ENCODE measurements at regions not wholly inside any gene's neighbourhood (a gene's known extent, or its start where the extent isn't known, plus 50 kb on each side); places are given as distances from the start of the nearest gene placed in this dataset.
A peak's percentile ranks its signal among the peaks of the same experiment; 100 is the strongest.
"Not testable (repeated sequence)": the region's sequence is repeated elsewhere in the genome, so short reads cannot be mapped to it uniquely, and the experiment has no call there.

DNA sequence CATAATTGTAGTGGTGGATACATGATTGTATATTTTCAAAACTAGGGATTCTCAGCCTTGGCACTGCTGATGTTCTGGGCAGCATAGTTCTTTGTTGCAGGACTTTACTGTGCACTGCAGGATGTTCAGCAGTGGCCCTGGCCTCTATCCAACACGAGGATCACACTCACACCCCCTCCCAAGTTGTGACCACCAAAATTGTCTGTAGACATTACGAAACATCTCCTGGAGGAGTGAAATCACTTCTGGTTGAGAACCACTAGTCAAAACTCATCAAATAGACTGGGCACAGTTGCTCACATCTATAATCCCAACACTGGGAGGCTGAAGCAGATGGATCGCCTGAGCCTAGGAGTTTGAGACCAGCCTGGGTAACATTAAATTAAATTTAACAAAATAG is 123.1 kb upstream of the CDYL start:
- DNase-seq = no peak

DNA sequence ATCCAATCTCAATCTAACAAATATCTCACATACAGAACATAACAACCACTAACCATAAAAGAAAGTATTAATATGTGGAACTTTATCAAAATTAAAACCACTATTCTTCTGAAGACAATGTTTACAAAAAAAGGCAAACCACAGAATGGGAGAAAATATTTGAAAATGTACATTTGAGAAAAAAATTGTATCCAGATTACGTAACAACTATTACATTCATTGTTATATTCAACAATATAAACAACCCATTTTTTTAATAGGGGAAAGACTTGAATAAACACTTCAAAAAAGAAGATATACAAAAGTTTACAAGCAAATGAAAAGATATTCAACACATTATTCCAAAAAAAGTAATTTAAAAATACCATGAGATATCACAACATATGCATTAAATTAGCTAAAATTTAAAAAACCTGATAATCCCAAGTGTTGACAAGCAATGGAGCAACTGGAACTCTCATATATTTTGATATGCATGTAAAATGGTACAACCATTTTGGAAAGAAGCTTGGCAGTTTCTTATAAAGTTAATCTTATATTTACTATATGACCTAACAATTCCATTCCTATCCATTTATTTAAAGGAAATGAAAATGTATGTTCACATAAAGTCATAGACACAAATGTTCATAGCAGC is 124.3 kb upstream of the CDYL start:
- no peak for DNase-seq

DNA sequence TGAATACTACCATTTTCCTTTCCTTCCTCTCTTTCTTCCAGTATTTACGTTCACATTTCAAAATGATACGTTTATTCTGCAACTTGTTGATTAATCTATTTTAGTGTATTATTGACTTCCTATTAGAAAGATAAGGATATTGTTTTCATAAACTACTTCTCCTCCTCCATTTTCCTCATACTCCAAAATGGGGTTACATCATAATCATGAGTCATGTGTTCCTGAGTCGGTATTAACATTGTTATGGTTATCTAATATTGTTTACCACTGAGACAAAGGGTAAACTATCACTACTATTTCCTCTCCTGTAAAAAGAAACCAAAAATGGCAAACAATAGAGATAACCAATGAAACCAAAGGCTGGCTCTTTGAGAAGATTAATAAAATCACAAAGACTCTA is 126.5 kb upstream of the CDYL start:
- DNase-seq = no peak

DNA sequence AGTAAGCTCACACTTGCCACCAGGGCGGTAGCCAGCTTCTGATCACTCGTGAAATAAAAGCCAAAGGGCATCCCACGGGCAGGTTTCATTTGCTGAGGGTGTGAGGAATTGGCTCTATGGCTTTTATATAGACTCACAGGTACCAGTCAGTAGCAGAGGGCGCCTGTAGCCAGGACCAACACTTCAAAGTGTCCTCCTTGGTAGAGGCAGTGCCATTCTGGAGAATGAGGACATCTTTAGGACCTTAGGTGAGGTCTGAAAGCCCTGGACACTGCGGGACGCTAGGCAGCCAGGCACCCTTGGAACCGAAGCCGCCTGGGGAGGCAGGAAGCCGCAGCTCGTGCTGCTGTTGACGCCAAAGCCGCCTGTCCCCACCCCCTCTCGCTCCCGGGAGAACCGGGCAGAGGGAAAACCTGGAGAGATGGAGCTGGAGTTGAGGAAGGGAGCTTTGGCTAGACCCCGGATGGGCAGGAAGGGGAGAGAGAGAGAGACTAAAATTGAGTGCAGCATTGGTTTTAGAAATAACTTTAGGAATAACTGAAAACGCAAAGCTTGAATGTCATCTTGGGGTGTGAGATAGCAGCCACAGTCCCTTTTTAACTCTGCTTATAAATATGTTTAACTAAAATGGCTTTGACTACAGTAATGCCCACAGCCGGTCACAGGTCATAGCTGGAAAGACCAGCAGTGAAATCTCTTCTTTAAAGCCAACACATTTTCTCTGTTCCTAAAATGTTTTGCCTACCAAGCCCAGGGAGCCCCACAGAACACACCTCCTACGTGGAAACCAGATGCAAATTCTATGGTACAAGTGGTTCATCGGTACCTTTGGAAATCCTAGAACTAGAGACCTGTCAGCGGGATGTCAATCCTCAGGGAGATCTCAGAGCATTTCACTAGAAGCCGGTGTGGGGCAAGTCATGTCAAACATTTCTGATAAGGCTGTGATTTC is 128.5 kb upstream of the CDYL start:
- DNase-seq = peak; percentile 2

DNA sequence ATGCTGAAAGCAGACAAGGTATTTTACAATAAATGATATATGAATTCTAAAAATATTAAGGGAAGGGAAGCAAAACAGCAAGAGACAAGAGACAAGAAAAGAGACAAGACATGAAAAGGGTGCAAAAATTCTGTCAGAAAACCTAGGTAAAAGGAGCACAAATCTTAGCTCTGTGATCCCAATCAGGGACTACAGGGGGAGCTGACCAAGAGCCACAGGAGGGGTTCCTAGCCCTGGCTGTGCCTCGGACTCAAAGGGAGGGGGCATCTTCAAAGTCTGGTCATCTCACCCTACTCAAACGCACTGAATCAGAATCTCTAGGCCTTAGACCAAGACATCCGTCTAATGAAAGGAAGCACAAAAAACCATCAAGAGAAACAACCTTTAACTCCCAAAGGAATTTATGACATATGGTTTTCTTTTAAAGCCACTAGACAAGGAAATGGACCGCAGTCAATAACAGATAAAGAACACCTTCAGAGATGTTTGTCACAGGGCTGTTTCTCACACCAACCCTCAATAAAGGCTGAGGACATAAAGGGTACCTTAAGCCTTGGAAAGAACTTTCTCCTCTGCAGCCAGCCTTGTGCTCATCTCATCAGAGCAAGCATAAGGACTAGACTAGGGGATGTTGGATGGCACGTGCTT is 130.4 kb upstream of the CDYL start:
- DNase-seq = no peak

DNA sequence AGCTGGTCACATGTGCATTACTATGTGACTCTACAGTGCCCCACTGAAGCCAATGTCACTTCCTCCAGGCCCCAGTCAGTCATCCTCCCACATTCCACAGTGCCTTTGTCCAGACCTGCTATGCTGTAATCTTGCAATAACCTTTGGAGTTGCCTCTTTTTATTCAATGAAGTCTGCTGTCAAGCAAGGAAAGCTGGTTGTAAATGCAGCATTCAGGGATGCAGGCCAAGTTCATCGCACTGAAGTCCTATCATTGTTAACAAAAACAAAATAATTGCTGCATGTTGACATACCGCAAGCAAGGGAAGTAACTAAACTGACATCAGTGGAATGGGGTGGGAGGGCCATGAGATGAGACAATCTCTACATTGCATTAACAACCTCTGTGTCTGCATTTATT is 131.2 kb upstream of the CDYL start:
- DNase-seq = no peak

DNA sequence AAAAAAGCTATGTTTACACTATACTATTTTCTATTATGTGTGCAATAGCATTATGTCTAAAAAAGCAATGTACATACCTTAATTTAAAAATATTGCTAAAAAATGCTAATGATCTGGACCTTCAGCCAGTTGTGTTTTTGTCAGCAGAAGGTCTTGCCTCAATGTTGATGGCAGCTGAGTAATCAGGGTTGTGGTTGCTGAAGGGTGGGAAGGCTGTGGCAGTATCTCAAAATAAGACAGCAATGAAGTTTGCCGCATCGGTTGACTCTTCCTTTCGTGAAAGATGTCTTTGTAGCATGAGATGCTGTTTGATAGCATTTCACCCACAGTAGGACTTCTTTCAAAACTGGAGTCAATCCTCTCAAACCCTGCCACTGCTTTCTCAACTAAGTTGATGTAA is 134.7 kb upstream of the CDYL start:
- DNase-seq = no peak

DNA sequence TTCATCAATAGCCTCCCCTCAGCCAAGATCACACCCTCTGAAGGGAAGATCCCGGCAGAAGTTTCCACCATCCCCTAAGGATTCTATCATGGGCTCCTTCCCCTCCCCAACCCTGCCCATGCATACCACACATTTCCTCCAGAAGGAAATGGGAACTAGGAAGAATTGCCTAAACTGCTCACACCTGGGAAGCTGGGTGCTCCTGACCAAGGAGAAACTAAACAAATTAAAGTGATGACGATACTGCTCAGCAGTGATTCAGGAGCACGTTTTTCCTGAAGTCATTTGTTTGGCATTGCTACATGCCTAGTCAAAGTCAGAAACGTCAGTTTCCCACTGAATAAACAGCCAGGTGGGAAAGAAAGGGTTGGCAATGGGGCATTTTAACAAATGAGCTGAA is 136.1 kb upstream of the CDYL start:
- no peak for DNase-seq

DNA sequence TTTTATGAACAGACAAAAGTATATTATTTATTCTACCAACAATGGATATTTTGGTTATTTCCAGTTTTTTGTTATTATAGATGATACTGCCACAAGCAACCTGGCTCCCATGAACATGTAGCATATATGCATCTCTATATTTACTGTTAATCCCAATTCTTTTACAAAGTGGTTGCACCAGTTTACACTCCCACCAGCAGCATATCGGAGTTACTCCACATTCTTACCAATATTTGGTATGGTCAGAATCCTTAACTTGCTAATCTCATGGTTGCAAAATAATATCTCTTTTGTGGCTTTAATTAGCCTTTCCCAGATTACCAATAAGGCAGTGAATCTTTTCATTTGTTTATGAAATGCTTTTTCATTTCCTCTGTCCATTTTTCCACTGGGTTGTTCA is 137.6 kb upstream of the CDYL start:
- no peak for DNase-seq

DNA sequence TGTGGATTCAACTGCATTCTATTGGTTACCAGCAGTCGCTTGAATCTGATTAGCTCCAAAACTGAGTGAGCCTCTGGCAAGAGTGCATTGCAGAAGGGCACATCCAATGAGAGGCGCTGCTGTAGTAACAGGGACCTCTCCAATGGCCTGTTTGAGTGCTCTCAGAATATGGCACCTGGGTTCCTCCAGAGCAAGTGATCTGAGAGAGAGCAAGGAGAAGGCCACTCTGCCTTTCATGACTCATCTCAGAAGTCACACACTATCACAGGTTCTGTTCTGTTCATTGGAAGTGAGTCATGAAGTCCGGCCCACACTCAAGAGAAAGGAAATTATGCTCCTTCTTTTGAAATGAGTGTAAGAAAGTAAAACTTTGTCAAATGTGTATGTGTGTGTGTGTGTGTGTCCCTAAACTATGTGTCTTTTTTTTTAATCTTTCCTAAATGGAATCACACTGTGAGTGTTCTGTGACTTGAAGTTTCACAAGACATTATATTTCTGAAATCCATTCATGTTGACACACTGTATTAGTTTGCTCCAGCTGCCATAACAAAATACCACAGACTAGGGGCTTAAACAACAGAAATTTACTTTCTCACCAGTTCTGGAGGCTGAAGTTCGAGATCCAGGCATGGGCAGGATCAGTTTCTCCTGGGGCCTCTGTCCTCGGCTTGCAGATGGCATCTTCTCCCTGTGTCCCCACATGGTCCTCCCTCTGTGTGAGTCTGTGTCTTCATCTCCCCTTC is 138.3 kb upstream of the CDYL start:
- no peak for DNase-seq

DNA sequence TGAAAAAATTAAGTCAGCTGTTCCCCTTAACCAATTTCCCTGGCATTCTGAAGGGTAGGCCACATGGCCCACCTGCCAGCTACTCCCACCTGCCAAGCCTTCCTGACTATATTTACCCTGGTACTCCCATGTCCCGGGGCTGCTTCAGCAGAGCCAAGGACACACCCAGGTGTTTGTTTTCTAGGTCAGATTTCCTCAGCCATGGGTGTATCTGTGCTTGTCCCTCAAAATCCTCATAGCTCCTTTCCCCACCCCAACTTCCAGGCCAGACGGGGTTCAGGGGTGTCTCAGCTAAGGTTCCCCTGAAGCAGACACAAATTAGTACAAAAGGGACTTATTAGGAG is 139.4 kb upstream of the CDYL start:
- no peak for DNase-seq

DNA sequence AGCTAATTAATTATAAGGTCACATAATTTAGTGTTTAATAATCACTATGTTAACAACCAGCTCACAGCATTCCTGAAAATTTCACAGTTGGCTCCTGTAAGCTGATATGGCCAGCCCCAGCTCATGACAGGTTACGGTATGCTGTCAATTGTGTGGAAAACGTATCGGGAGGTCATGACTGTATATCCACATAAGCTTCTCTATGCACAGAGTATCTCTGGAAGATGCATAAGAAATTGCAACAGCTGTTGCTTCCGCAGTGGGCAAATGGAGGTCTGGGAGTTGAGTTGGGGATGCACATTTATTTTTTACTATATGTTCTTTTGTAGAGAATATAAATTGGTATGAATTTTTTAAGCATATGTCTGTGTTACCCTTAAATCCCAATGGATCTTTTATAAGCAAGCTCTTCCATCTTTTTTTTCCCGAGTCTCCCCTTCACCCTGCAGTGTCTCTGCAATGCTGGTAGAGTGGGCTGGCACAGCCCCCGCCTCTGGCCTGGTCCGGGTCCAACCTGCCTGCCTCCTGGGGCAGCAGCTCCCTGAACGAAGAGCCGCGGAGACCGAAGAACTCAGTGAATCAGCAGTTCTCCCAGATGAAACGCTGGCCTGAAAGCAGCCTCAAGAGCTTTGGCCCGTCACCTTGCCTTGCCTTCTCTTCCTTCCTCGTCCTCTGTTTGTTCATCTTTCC is 139.9 kb upstream of the CDYL start:
- DNase-seq = no peak

DNA sequence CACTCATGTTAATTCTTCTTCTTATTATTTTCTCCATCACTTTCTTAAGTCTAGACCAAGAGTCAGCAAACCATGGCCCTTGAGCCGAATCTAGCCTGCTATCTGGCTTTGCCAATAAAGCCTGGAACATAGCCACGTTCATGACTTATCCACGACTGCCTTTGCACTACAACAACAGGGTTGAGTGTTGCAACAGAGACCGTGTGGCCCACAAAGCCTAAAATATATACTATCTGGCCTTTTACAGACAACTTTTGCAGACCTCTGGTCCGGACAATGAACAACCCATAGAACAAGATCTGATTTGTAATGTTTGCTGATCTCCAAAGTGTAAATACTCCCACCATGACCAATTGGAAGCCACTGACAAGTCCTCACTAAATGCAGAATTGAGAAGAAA is 140.5 kb upstream of the CDYL start:
- no peak for DNase-seq

DNA sequence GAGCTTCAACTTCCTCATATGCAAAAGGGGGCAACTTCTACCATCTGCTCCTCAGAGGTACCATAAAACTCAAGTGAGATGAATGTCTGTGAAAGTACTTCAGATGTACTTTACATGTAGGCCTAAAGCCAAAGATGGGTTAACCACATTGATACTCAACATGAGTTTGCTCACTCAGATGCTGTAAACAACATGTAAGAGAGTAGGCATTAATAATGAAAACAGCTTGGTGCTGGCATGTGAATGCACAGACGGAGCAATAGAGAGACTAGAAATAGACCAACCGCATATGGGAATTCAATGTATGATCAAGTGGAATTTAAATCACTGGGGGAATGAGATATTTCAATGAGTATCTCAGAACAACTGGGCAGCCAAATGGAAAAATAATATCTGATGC is 143.8 kb upstream of the CDYL start:
- no peak for DNase-seq

DNA sequence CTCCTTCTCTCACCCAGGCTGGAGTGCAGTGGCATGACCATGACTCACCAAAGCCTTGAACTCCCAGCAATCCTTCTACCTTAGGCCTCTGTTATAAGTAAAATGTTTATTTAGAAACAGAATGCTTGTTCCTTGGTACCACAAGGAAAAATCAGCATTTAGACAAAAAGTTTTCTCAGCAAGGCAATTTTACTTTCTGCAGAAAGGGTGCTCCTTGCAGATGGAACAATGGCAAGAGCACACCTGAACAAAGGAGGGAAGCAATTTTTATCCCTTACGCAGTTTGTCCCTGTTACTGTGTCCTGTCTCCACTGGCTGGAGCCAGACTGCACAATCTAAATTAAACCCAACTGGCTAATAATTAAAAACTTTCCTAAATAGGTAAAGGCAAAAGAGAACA is 146.4 kb upstream of the CDYL start:
- not testable (repeated sequence) for DNase-seq

DNA sequence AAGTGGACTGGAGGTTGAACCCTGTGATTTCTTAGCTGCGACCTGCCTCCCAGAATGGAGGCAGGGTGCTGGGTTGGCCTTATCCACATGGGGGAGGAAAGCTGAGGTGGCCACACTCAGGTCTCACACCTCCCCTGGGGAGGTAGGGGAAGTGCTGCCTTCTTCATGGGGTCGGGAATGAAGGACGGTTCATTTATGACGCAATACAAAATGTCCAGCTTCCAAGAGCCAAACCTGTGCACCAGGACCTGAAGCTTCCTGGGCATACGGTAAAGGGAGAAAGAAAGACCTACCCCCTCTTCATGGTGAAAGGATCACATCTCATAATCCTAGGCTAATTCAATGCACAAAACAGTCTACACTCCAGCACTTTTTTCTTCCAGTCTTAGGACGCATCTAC is 150.6 kb upstream of the CDYL start:
- DNase-seq = no peak

DNA sequence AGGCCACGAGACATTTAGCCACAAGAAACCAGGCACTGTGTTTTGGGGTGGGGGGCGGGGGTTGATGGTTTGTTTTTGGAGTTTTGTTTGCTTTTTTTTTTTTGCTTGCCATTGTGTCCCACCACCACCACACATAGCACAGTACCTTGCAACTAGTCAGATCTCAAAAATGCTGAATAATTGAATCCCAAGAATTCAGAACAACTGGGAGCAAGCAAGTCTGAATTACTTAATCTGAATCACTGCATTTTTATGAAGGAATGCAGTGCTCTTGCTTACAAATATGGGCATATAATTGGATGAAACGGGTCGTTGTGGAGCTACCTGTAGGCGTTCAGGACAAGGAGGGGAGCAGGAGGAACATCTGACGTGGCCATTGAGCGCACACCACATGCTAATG is 151.5 kb upstream of the CDYL start:
- no peak for DNase-seq

DNA sequence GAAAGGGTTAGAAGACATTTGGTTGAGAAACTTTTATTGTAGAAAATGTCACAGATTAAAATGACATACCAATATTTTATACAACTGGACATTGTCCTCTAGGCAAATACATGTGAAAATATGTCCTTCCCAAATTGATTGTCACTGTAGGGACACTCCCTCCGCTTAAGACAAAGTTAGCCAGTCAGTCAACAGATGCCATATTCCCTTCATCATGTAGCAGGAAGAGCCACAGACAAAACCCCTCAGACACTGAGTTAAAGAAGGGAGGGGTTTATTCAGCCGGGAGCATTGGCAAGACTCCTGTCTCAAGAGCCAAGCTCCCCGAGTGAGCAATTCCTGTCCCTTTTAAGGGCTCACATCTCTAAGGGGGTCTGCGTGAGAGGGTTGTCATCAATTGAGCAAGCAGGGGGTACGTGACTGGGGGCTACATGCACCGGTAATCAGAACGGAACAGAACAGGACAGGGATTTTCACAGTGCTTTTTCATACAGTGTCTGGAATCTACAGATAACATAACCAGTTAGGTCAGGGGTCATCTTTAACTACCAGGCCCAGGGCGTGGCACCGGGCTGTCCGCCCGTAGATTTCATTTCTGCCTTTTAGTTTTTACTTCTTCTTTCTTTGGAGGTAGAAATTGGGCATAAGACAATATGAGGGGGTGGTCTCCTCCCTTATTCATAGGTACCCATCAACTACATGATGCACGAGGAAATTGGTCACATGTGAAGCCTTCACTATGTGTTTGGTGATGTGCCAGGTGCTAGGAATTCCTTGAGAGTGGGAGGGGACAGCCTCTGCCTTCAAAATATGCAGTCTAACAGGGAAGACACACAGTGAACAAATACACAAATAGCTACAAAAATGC is 155.7 kb upstream of the CDYL start:
- DNase-seq = no peak

DNA sequence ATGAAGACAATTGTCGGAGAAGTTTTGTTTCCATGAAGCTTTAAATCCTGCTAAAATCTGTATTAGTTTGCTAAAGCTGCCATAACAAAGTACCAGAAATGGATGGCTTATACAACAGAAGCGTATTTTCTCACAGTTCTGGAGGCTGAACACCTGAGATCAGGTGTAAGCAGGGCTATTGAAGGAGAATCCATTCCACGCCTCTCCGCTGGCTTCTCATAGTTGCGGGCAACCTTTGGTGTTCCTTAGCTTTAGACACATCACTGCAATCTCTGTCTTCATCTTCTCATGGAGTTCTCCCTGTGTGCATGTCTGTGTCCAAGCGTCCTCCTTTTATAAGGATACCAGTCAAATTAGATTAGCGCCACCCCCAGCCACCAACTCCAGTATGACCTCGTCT is 159.9 kb upstream of the CDYL start:
- no peak for DNase-seq

DNA sequence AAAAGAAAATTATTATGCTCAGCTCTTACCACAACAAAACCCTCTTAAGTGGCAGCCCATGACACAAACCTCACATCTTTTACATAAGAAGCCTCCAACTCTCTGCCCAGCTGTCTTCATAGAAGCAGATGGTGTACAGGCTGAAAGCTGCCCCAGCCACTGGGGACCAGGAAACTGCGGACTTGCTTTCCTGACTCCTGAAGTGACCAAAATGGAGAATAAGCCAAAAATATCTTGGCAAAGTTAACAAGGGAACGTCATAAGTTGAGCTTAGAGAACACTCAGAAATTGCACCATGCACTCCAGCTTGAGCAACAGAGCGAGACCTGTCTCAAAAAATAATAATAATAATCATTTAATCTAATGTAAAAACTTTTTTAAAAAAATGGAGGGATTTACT is 160.3 kb upstream of the CDYL start:
- no peak for DNase-seq

DNA sequence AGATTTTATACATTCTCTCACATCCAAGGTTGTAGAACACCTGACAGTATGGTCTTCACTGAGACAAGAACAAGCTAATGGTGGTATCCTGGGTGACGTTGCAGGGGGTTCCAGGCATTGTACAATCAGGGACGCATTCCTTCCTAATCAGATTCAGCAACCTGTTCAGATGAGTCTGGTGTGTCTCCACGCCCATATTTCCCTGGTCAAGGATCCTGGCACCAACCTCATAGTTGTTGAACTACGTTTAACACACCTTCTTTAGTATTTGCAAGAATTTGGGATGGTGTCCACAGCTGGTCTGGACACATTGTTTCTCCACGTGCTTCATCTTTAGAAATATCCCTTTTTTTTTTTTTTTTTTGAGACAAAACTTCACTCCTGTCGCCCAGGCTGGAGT is 161.0 kb upstream of the CDYL start:
- no peak for DNase-seq

DNA sequence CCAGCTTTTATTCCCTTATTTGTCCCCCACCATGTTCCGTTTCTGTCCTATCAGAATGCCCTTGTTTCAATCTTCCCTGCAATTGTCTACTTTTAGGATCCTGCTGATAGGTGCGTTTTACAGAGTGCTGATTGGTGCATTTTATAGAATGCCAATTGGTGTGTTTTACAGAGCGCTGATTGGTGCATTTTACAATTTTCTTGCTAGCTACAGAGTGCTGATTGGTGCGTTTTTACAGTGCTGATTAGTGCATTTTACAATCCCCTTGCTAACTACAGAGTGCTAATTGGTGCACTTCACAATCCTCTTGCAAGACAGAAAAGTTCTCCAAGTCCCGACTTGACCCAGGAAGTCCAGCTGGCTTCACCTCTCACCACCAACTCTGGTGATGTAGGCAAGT is 161.6 kb upstream of the CDYL start:
- no peak for DNase-seq

Measured in CD4-positive, alpha-beta T cell treated with Interleukin-17A for 1 hour (primary cell).